ENCODE measurements at regions not wholly inside any gene's neighbourhood (a gene's known extent, or its start where the extent isn't known, plus 50 kb on each side); places are given as distances from the start of the nearest gene placed in this dataset.

DNA sequence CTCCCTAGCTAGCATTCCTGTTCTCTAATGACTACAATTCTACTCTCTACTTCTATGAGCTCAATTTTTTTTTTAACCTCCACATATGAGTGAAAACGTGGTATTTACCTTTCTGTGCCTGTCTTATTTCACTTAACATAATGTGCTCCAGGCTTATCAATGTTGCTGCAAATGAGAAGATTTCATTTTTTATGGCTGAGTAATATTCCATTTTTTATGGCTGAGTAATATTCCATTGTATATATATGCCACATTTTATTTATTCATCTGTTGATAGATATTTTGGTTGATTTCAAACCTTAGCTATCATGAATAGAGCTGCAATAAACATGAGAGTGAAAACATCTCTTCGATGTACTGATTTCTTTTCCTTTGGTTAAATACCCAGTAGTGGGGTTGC lies 159.6 kb upstream of the TPK1 start:
- Histone ChIP-seq H2BK20ac (ENCODE audit: low read depth, low read length) (no peak overlapping the region), H3K23ac (ENCODE audit: low read depth, low read length) (no peak overlapping the region), H3K18ac (ENCODE audit: low read depth, low read length) (no peak overlapping the region), H4K8ac (ENCODE audit: low read depth in 2 of 2, low read length in 2 of 2) (no peak overlapping the region), H4K91ac (ENCODE audit: insufficient read depth, low read depth, low read length) (no peak overlapping the region), H3K9me1 (ENCODE audit: insufficient read depth, low read length) (no peaks in the 10 kb centered on the region), H3K9ac (ENCODE audit: low read depth, low read length) (no peak overlapping the region), H2AK5ac (ENCODE audit: low read depth, low read length) (no peak overlapping the region), H2BK120ac (ENCODE audit: low read depth, low read length) (no peak overlapping the region), H3K4me1 (ENCODE audit: control insufficient read depth, insufficient read depth, low read length) (no peaks in the 10 kb centered on the region), H2AFZ (replicated peaks; ENCODE audit: low read length, poor library complexity) (no peak overlapping the region), H3K27ac (ENCODE audit: insufficient read depth, low read length) (no peak overlapping the region), H3K4me2 (ENCODE audit: low read depth, low read length) (no peak overlapping the region), H3K36me3 (ENCODE audit: control insufficient read depth, insufficient read depth, low read length) (no peaks in the 10 kb centered on the region), H4K20me1 (ENCODE audit: insufficient read depth, low read length) (no peaks in the 10 kb centered on the region), H3K79me1 (ENCODE audit: low read depth in 1 of 2, low read length in 2 of 2) (no peaks in the 10 kb centered on the region), H3K4ac (ENCODE audit: low read depth, low read length) (no peak overlapping the region), H2BK5ac (ENCODE audit: low read depth, low read length, poor library complexity, severe bottlenecking) (no peak overlapping the region), H2AK9ac (replicated peaks; ENCODE audit: low read depth, low read length, poor library complexity) (no peak overlapping the region), H4K5ac (ENCODE audit: low read depth, low read length) (no peak overlapping the region), H3K27me3 (ENCODE audit: control insufficient read depth, insufficient read depth, low read length) (no peaks in the 10 kb centered on the region), H3K9me3 (ENCODE audit: control insufficient read depth, insufficient read depth, low read length) (peaks cover 2% of the 10 kb centered on the region), H3K14ac (replicated peaks; ENCODE audit: low read depth, low read length) (no peak overlapping the region), H3K4me3 (ENCODE audit: insufficient read depth, low read depth, low read length) (no peak overlapping the region), H2BK15ac (ENCODE audit: low read depth, low read length) (no peak overlapping the region), H3K56ac (ENCODE audit: extremely low read depth, insufficient read depth, low read length) (no peak overlapping the region)
- ChIA-PET POLR2A (ENCODE audit: unreplicated experiment) (no interaction called here), CTCF (no interaction called here)
- ATAC-seq (ENCODE audit: low read depth): no peak
- TF ChIP-seq, protein P1, sequence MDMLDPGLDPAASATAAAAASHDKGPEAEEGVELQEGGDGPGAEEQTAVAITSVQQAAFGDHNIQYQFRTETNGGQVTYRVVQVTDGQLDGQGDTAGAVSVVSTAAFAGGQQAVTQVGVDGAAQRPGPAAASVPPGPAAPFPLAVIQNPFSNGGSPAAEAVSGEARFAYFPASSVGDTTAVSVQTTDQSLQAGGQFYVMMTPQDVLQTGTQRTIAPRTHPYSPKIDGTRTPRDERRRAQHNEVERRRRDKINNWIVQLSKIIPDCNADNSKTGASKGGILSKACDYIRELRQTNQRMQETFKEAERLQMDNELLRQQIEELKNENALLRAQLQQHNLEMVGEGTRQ (IDR thresholded peaks at IDR 0.05; ENCODE audit: low read depth, low read length): no peak
- no peak for TF ChIP-seq SMC3 (IDR thresholded peaks at IDR 0.05; ENCODE audit: low read depth, low read length)
- no peak for TF ChIP-seq POLR2A (IDR thresholded peaks at IDR 0.05; ENCODE audit: low read depth, low read length)
- TF ChIP-seq MXI1 (IDR thresholded peaks at IDR 0.05; ENCODE audit: borderline replicate concordance, low read depth, low read length): no peak
- in situ Hi-C loops (cut with MboI; ENCODE audit: low sequenced_read_pairs) (no loop called here), intact Hi-C loops (cut with micrococcal nuclease) (no loop called here), dilution Hi-C loops (cut with HindIII; ENCODE audit: low sequenced_read_pairs, unreplicated experiment) (no loop called here)
- BruUV-seq (replicated peaks): no TSS peak
- no CpG with 5 or more reads among the region's 2 CpGs for WGBS, 2 experiments (ENCODE audit: extremely low coverage in 2 of 2, insufficient read length in 1 of 2)
- no peak for DNase-seq

All from IMR-90 (cell line).